Psoas muscle (tissue), 7 donors: ENCODE measurements at regions not wholly inside any gene's neighbourhood (a gene's known extent, or its start where the extent isn't known, plus 50 kb on each side); places are given as distances from the start of the nearest gene placed in this dataset.

Experiments
- ATAC-seq, 4 donors: fragments of 200-7000 bp; cut with Tn5 transposase; one replicate each; pipeline ENCODE4 v1.9.1; 2020; ENCODE audit warnings: moderate library complexity in 3 of 4, mild to moderate bottlenecking in 2 of 4
- DNase-seq, 2 donors: peaks; one replicate each; pipeline ENCODE4 v3.0.0-alpha.2; 2020
- H3K27ac ChIP-seq: fragments of 200-600 bp; one replicate; pipeline ENCODE4 v1.8.0; 2022
- H3K27me3 ChIP-seq, 3 donors: fragments of 200-600 bp in 1 of 3; one replicate each; pipeline versions ENCODE4 v1.6.1 to v1.8.0; 2013 to 2022; ENCODE audit warnings: low read length in 2 of 3, mild to moderate bottlenecking in 2 of 3, moderate library complexity in 1 of 3; ENCODE audit not compliant: insufficient read depth in 3 of 3
- H3K36me3 ChIP-seq, 2 donors: fragments of 200-600 bp in 1 of 2; one replicate each; pipeline versions ENCODE4 v1.6.1 to v1.8.0; 2013 to 2022; ENCODE audit warnings: low read depth in 1 of 2, mild to moderate bottlenecking in 1 of 2, moderate library complexity in 1 of 2; ENCODE audit not compliant: insufficient read depth in 1 of 2
- H3K4me1 ChIP-seq: fragments of 200-600 bp; one replicate; pipeline ENCODE4 v1.8.0; 2022
- H3K4me3 ChIP-seq: fragments of 200-600 bp; one replicate; pipeline ENCODE4 v1.8.0; 2022; ENCODE audit warnings: mild to moderate bottlenecking
- H3K9me3 ChIP-seq: fragments of 200-600 bp; one replicate; pipeline ENCODE4 v1.8.0; 2022
- CTCF ChIP-seq: fragments of 200-600 bp; IDR thresholded peaks from one replicate; pipeline ENCODE4 v1.8.0; 2022; ENCODE audit warnings: antibody characterized with exemption
- WGBS, 3 donors: extraction: QIAGEN DNeasy Blood & Tissue Kit; methylation state at CpG; one replicate each; pipeline versions ENCODE4 v1.1.6 to v1.1.7; 2013; 5-methylcytosine and 5-hydroxymethylcytosine counted together
- intact Hi-C, 2 donors: fragments of 100-400 bp; cut with DNase I; formaldehyde crosslinking; loops; one replicate each; pipeline versions ENCODE4 v1.11.0 to v1.14.2; 2022
- donor health status: healthy with polysubstance abuse.
- donor health status: DM: no; HTN: no; CAD: no; lungs with moderate emphysema.
- donor health status: Bipolar disorder and iron deficiency.
- donor health status: healthy.
- donor health status: DM: yes; HTN: yes; CAD: no.
- donor health status: DM: no; HTN: no; CAD: no.
- donor health status: DM: yes; HTN: yes; CAD: no.

- H3K27me3 ChIP-seq = no peaks in the 10 kb centered on the region
- WGBS, 3 donors = 66 to 87% (median 67%) methylated on average over 4 of the region's 4 CpGs
- DNase-seq = no peak
Observed at GRCh38 chr2:159853101-159853500, 55.1 kb upstream of the CD302 start.

GRCh38 chr2:159851941-159852340 is 53.9 kb upstream of the CD302 start:
- no peak overlapping the region for H3K27ac ChIP-seq
- no peaks in the 10 kb centered on the region for H3K36me3 ChIP-seq
- TF ChIP-seq CTCF = no peak
- no peaks in the 10 kb centered on the region for H3K4me1 ChIP-seq
- 68 to 84% (median 70%) methylated on average over 2 of the region's 2 CpGs for WGBS, 3 donors
- no peaks in the 10 kb centered on the region for H3K27me3 ChIP-seq
- no peak for DNase-seq
- no peaks in the 10 kb centered on the region for H3K9me3 ChIP-seq
- no peak overlapping the region for H3K4me3 ChIP-seq
- intact Hi-C loops = no loop called here
- ATAC-seq = no peak

More at GRCh38 chr2:159853101-159853500, 55.1 kb upstream of the CD302 start:
- no peak for ATAC-seq
- H3K9me3 ChIP-seq = no peaks in the 10 kb centered on the region
- intact Hi-C loops = no loop called here
- no peaks in the 10 kb centered on the region for H3K4me1 ChIP-seq
- no peaks in the 10 kb centered on the region for H3K36me3 ChIP-seq
- no peak overlapping the region for H3K4me3 ChIP-seq
- no peak for TF ChIP-seq CTCF
- H3K27ac ChIP-seq = no peak overlapping the region

GRCh38 chr2:159850789-159851188 is 52.8 kb upstream of the CD302 start:
- no peak for DNase-seq
- no peak overlapping the region for H3K4me3 ChIP-seq
- H3K36me3 ChIP-seq = no peaks in the 10 kb centered on the region
- no peak overlapping the region for H3K27ac ChIP-seq
- TF ChIP-seq CTCF = no peak
- intact Hi-C loops = no loop called here
- H3K9me3 ChIP-seq = no peaks in the 10 kb centered on the region
- no peaks in the 10 kb centered on the region for H3K27me3 ChIP-seq
- no peak for ATAC-seq
- H3K4me1 ChIP-seq = no peaks in the 10 kb centered on the region

- intact Hi-C loops = no loop called here
- Histone ChIP-seq H3K9me3 (no peaks in the 10 kb centered on the region), H3K36me3 (no peaks in the 10 kb centered on the region), H3K27ac (no peak overlapping the region), H3K4me3 (no peak overlapping the region), H3K27me3 (no peaks in the 10 kb centered on the region), H3K4me1 (no peaks in the 10 kb centered on the region)
- ATAC-seq (no peak), DNase-seq (no peak)
- 79 to 86% (median 85%) methylated on average over 3 of the region's 3 CpGs for WGBS, 3 donors
- TF ChIP-seq CTCF = no peak
Observed at GRCh38 chr2:159849160-159849813, 51.3 kb upstream of the CD302 start.
